ENCODE measurements at regions not wholly inside any gene's neighbourhood (a gene's known extent, or its start where the extent isn't known, plus 50 kb on each side); places are given as distances from the start of the nearest gene placed in this dataset.

DNA sequence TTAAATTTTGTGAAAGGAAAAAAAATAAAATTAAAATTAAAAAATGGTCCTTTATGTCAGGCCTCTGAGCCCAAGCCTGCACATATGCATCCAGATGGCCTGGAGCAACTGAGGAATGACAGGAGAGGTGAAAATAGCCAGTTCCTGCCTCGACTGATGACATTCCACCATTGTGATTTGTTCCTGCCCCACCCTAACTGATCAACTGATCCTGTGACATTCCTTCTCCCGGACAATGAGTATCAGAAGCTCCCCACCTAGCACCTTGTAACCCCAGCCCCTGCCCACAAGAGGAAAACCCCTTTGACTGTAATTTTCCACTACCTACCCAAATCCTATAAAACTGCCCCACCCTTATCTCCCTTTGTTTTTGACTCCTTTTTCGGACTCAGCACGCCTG is 972.2 kb upstream of the GHITM start:
- no peak overlapping the region for H3K4me3 ChIP-seq
- intact Hi-C loops (cut with DNase I) = no loop called here
- DNase-seq (ENCODE audit: extremely low spot score in 2 of 2) = no peak
- no peaks in the 10 kb centered on the region for H3K9me3 ChIP-seq
- TF ChIP-seq, protein P1, sequence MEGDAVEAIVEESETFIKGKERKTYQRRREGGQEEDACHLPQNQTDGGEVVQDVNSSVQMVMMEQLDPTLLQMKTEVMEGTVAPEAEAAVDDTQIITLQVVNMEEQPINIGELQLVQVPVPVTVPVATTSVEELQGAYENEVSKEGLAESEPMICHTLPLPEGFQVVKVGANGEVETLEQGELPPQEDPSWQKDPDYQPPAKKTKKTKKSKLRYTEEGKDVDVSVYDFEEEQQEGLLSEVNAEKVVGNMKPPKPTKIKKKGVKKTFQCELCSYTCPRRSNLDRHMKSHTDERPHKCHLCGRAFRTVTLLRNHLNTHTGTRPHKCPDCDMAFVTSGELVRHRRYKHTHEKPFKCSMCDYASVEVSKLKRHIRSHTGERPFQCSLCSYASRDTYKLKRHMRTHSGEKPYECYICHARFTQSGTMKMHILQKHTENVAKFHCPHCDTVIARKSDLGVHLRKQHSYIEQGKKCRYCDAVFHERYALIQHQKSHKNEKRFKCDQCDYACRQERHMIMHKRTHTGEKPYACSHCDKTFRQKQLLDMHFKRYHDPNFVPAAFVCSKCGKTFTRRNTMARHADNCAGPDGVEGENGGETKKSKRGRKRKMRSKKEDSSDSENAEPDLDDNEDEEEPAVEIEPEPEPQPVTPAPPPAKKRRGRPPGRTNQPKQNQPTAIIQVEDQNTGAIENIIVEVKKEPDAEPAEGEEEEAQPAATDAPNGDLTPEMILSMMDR (IDR thresholded peaks at IDR 0.05) = no peak
- TF ChIP-seq POLR2AphosphoS5 (IDR thresholded peaks at IDR 0.05; ENCODE audit: insufficient read depth in 1 of 2, low read depth in 1 of 2) (no peak), POLR2A (IDR thresholded peaks at IDR 0.05) (no peak)
- no peaks in the 10 kb centered on the region for H3K27me3 ChIP-seq
- no peak overlapping the region for H3K27ac ChIP-seq
- no peaks in the 10 kb centered on the region for H3K36me3 ChIP-seq
- peaks cover 7% of the 10 kb centered on the region for H3K4me1 ChIP-seq

GRCh38 chr10:83176901-83177300 is 962.4 kb upstream of the GHITM start:
- H3K4me3 ChIP-seq = no peak overlapping the region
- no peak overlapping the region for H3K27ac ChIP-seq
- intact Hi-C loops (cut with DNase I) = no loop called here
- no peaks in the 10 kb centered on the region for H3K27me3 ChIP-seq
- no peaks in the 10 kb centered on the region for H3K9me3 ChIP-seq
- no peak for DNase-seq (ENCODE audit: extremely low spot score in 2 of 2)
- TF ChIP-seq POLR2A (IDR thresholded peaks at IDR 0.05) (no peak), POLR2AphosphoS5 (IDR thresholded peaks at IDR 0.05; ENCODE audit: insufficient read depth in 1 of 2, low read depth in 1 of 2) (no peak)
- TF ChIP-seq, protein P1 (IDR thresholded peaks at IDR 0.05) = no peak
- no peaks in the 10 kb centered on the region for H3K36me3 ChIP-seq
- H3K4me1 ChIP-seq = no peaks in the 10 kb centered on the region

GRCh38 chr10:83178526-83178925 is 960.8 kb upstream of the GHITM start:
- intact Hi-C loops (cut with DNase I) = no loop called here
- no peak overlapping the region for H3K4me3 ChIP-seq
- H3K9me3 ChIP-seq = no peaks in the 10 kb centered on the region
- no peaks in the 10 kb centered on the region for H3K27me3 ChIP-seq
- TF ChIP-seq POLR2AphosphoS5 (IDR thresholded peaks at IDR 0.05; ENCODE audit: insufficient read depth in 1 of 2, low read depth in 1 of 2) = no peak
- TF ChIP-seq, protein P1 (IDR thresholded peaks at IDR 0.05) = no peak
- TF ChIP-seq POLR2A (IDR thresholded peaks at IDR 0.05) = no peak
- no peak for DNase-seq (ENCODE audit: extremely low spot score in 2 of 2)
- no peaks in the 10 kb centered on the region for H3K4me1 ChIP-seq
- no peak overlapping the region for H3K27ac ChIP-seq
- H3K36me3 ChIP-seq = no peaks in the 10 kb centered on the region

GRCh38 chr10:83179371-83179770 is 959.9 kb upstream of the GHITM start:
- Histone ChIP-seq H3K9me3 (no peaks in the 10 kb centered on the region), H3K27me3 (no peaks in the 10 kb centered on the region), H3K36me3 (no peaks in the 10 kb centered on the region), H3K4me1 (no peaks in the 10 kb centered on the region), H3K27ac (no peak overlapping the region), H3K4me3 (no peak overlapping the region)
- intact Hi-C loops (cut with DNase I) = no loop called here
- DNase-seq (ENCODE audit: extremely low spot score in 2 of 2) = no peak
- TF ChIP-seq, protein P1 (IDR thresholded peaks at IDR 0.05) = no peak
- TF ChIP-seq POLR2AphosphoS5 (IDR thresholded peaks at IDR 0.05; ENCODE audit: insufficient read depth in 1 of 2, low read depth in 1 of 2) = no peak
- no peak for TF ChIP-seq POLR2A (IDR thresholded peaks at IDR 0.05)

GRCh38 chr10:83182076-83182475 is 957.2 kb upstream of the GHITM start:
- no peak for DNase-seq (ENCODE audit: extremely low spot score in 2 of 2)
- TF ChIP-seq, protein P1 (IDR thresholded peaks at IDR 0.05) = no peak
- intact Hi-C loops (cut with DNase I) = no loop called here
- Histone ChIP-seq H3K36me3 (no peaks in the 10 kb centered on the region), H3K27me3 (no peaks in the 10 kb centered on the region), H3K9me3 (no peaks in the 10 kb centered on the region), H3K4me3 (no peak overlapping the region), H3K4me1 (no peaks in the 10 kb centered on the region), H3K27ac (no peak overlapping the region)

Data from vagina (tissue), 2 donors.